ENCODE measurements at regions not wholly inside any gene's neighbourhood (a gene's known extent, or its start where the extent isn't known, plus 50 kb on each side); places are given as distances from the start of the nearest gene placed in this dataset.

- TF ChIP-seq EZH2phosphoT487 (IDR thresholded peaks at IDR 0.05; ENCODE audit: low read length) (no peak), EZH2 (optimal IDR thresholded peaks at IDR 0.05; ENCODE audit: low read depth, low read length) (no peak), CTCF (IDR thresholded peaks at IDR 0.05; ENCODE audit: low read length) (no peak)
- Histone ChIP-seq H3K27me3 (replicated peaks; ENCODE audit: insufficient read depth, low read length) (no peaks in the 10 kb centered on the region), H3K4me1 (ENCODE audit: low read length) (no peaks in the 10 kb centered on the region), H3K27ac (ENCODE audit: low read length) (no peak overlapping the region), H4K20me1 (ENCODE audit: insufficient read depth, low read length) (no peaks in the 10 kb centered on the region), H3K4me2 (ENCODE audit: low read depth, low read length) (no peak overlapping the region), H3K9ac (ENCODE audit: low read length) (no peak overlapping the region), H2AFZ (ENCODE audit: low read length) (no peak overlapping the region), H3K9me2 (replicated peaks; ENCODE audit: insufficient read depth, low read length) (no peaks in the 10 kb centered on the region), H3K4me3 (ENCODE audit: low read length) (no peak overlapping the region), H3K9me3 (replicated peaks; ENCODE audit: insufficient read depth, low read length) (no peaks in the 10 kb centered on the region), H3K79me2 (ENCODE audit: low read length) (no peaks in the 10 kb centered on the region), H3K36me3 (replicated peaks; ENCODE audit: insufficient read depth, low read length) (no peaks in the 10 kb centered on the region), H3F3A (ENCODE audit: insufficient read depth, low read length) (no peaks in the 10 kb centered on the region)
- no peak for DNase-seq
These were observed 250.2 kb downstream of the PLA2G4A start for GRCh38 chr1:187078916-187079315.

- no peaks in the 10 kb centered on the region for H4K20me1 ChIP-seq (ENCODE audit: insufficient read depth, low read length)
- no peak overlapping the region for H3K4me2 ChIP-seq (ENCODE audit: low read depth, low read length)
- no peak overlapping the region for H3K27ac ChIP-seq (ENCODE audit: low read length)
- no peaks in the 10 kb centered on the region for H3K4me1 ChIP-seq (ENCODE audit: low read length)
- TF ChIP-seq EZH2 (optimal IDR thresholded peaks at IDR 0.05; ENCODE audit: low read depth, low read length) = no peak
- TF ChIP-seq CTCF (IDR thresholded peaks at IDR 0.05; ENCODE audit: low read length) = no peak
- no peak for TF ChIP-seq EZH2phosphoT487 (IDR thresholded peaks at IDR 0.05; ENCODE audit: low read length)
- no peaks in the 10 kb centered on the region for H3K27me3 ChIP-seq (replicated peaks; ENCODE audit: insufficient read depth, low read length)
- H3K79me2 ChIP-seq (ENCODE audit: low read length) = no peaks in the 10 kb centered on the region
- no peak overlapping the region for H3K9ac ChIP-seq (ENCODE audit: low read length)
- no peaks in the 10 kb centered on the region for H3K36me3 ChIP-seq (replicated peaks; ENCODE audit: insufficient read depth, low read length)
- no peaks in the 10 kb centered on the region for H3F3A ChIP-seq (ENCODE audit: insufficient read depth, low read length)
- DNase-seq = no peak
- no peak overlapping the region for H3K4me3 ChIP-seq (ENCODE audit: low read length)
- H3K9me3 ChIP-seq (replicated peaks; ENCODE audit: insufficient read depth, low read length) = no peaks in the 10 kb centered on the region
- H3K9me2 ChIP-seq (replicated peaks; ENCODE audit: insufficient read depth, low read length) = no peaks in the 10 kb centered on the region
- no peak overlapping the region for H2AFZ ChIP-seq (ENCODE audit: low read length)
These were observed 250.6 kb downstream of the PLA2G4A start for GRCh38 chr1:187079330-187079729.

- H3K9me2 ChIP-seq (replicated peaks; ENCODE audit: insufficient read depth, low read length) = no peaks in the 10 kb centered on the region
- no peaks in the 10 kb centered on the region for H3F3A ChIP-seq (ENCODE audit: insufficient read depth, low read length)
- H2AFZ ChIP-seq (ENCODE audit: low read length) = no peak overlapping the region
- no peak overlapping the region for H3K4me3 ChIP-seq (ENCODE audit: low read length)
- no peak overlapping the region for H3K27ac ChIP-seq (ENCODE audit: low read length)
- TF ChIP-seq EZH2phosphoT487 (IDR thresholded peaks at IDR 0.05; ENCODE audit: low read length) (no peak), CTCF (IDR thresholded peaks at IDR 0.05; ENCODE audit: low read length) (no peak), EZH2 (optimal IDR thresholded peaks at IDR 0.05; ENCODE audit: low read depth, low read length) (no peak)
- no peak overlapping the region for H3K9ac ChIP-seq (ENCODE audit: low read length)
- no peak for DNase-seq
- H3K9me3 ChIP-seq (replicated peaks; ENCODE audit: insufficient read depth, low read length) = no peaks in the 10 kb centered on the region
- H3K4me2 ChIP-seq (ENCODE audit: low read depth, low read length) = no peak overlapping the region
- no peaks in the 10 kb centered on the region for H3K27me3 ChIP-seq (replicated peaks; ENCODE audit: insufficient read depth, low read length)
- H3K36me3 ChIP-seq (replicated peaks; ENCODE audit: insufficient read depth, low read length) = no peaks in the 10 kb centered on the region
- no peaks in the 10 kb centered on the region for H3K79me2 ChIP-seq (ENCODE audit: low read length)
- no peaks in the 10 kb centered on the region for H4K20me1 ChIP-seq (ENCODE audit: insufficient read depth, low read length)
- no peaks in the 10 kb centered on the region for H3K4me1 ChIP-seq (ENCODE audit: low read length)
These were observed 262.9 kb downstream of the PLA2G4A start for GRCh38 chr1:187091666-187092065.

Measured in MM.1S (cell line).